ENCODE measurements at regions not wholly inside any gene's neighbourhood (a gene's known extent, or its start where the extent isn't known, plus 50 kb on each side); places are given as distances from the start of the nearest gene placed in this dataset.

DNA sequence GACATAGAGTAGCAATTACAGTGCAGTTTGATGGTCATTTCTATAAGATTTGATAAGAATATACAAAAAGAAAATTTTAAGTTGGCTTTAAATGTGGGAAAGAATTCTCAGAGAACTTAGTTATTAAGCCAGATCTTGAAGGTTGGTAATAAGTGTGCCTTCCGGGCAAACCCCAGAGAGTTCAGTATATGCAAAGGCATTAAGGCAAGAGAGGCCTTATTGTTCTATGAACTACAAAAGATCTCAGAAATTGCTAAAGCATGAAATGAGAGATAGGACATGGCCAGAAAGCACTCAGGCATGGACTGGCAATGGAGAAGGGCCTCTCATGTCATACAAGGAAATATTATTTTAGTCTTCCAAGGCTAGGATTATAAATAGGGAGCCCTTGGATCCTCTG is 390.2 kb upstream of the C1orf87 start:
- H3K4me1 ChIP-seq (replicated peaks in 1 of 4; ENCODE audit: control insufficient read depth in 3 of 4, insufficient read depth in 4 of 4, low read length in 3 of 4): peaks cover 0 to 5% (median 2%) of the 10 kb centered on the region in 4 experiments; a peak in 3 of 7 replicates
- H2BK5ac ChIP-seq (ENCODE audit: low read depth, low read length): no peak overlapping the region
- no peaks in the 10 kb centered on the region for H3K27me3 ChIP-seq (replicated peaks in 1 of 4; ENCODE audit: control insufficient read depth in 3 of 4, extremely low read depth in 1 of 4, insufficient read depth in 3 of 4, low read length in 3 of 4)
- ChIA-PET POLR2A (ENCODE audit: partially characterized antibody) (no interaction called here), CTCF (ENCODE audit: partially characterized antibody) (no interaction called here)
- H3K23ac ChIP-seq (ENCODE audit: insufficient read length): no peak overlapping the region
- no peak overlapping the region for H3K27ac ChIP-seq (ENCODE audit: low read depth, low read length)
- H4K20me1 ChIP-seq (replicated peaks in 1 of 2; ENCODE audit: control insufficient read depth in 1 of 2, insufficient read depth in 2 of 2, low read length in 2 of 2): no peaks in the 10 kb centered on the region
- H3K56ac ChIP-seq (replicated peaks; ENCODE audit: insufficient read length, low read depth, low read length): no peak overlapping the region
- H3K36me3 ChIP-seq (ENCODE audit: control insufficient read depth in 2 of 4, insufficient read depth in 4 of 4, low read length in 3 of 4): no peaks in the 10 kb centered on the region
- no peak overlapping the region for H3K14ac ChIP-seq (ENCODE audit: insufficient read length)
- H2BK20ac ChIP-seq (ENCODE audit: low read length): no peak overlapping the region
- no peaks in the 10 kb centered on the region; the same call in 1 of the 2 replicates for H3K23me2 ChIP-seq (ENCODE audit: low read depth, low read length)
- no peak overlapping the region for H4K8ac ChIP-seq (ENCODE audit: extremely low read depth, insufficient read depth, low read length)
- H3K9ac ChIP-seq (replicated peaks in 1 of 4; ENCODE audit: extremely low read depth in 1 of 4, low read depth in 3 of 4, low read length in 3 of 4): no peak overlapping the region
- FAIRE-seq (no peak), DNase-seq (ENCODE audit: low read depth in 1 of 2, low spot score in 2 of 2) (no peak)
- H3K79me2 ChIP-seq (ENCODE audit: control insufficient read depth in 1 of 2, insufficient read depth in 2 of 2, low read length in 2 of 2): no peaks in the 10 kb centered on the region
- no peaks in the 10 kb centered on the region for H3K9me3 ChIP-seq (ENCODE audit: insufficient read depth in 2 of 2, low read depth in 1 of 2, low read length in 1 of 2)
- H3K79me1 ChIP-seq (ENCODE audit: low read depth, low read length): no peaks in the 10 kb centered on the region
- H3K4ac ChIP-seq (replicated peaks; ENCODE audit: insufficient read length, low read depth, low read length): no peak overlapping the region
- no peak overlapping the region for H3K4me2 ChIP-seq (ENCODE audit: insufficient read depth in 1 of 2, low read depth in 2 of 2, low read length in 2 of 2)
- no peak overlapping the region for H4K5ac ChIP-seq (ENCODE audit: insufficient read length, low read depth, low read length)
- H2BK15ac ChIP-seq (ENCODE audit: low read length): no peak overlapping the region
- no peak overlapping the region for H4K91ac ChIP-seq (replicated peaks; ENCODE audit: insufficient read length, low read length)
- 100% methylated on average over 1 of the region's 1 CpG; no CpG with 5 or more reads in 1 of the 2 experiments for WGBS, 2 experiments (ENCODE audit: extremely low coverage in 1 of 2, insufficient coverage in 1 of 2, insufficient read length in 1 of 2, insufficient replicate concordance in 2 of 2, low coverage in 1 of 2, low lambda C conversion rate in 2 of 2, missing lambda C conversion rate in 1 of 2)
- H2AFZ ChIP-seq (ENCODE audit: low read length): no peak overlapping the region
- H2BK12ac ChIP-seq (ENCODE audit: low read depth, low read length): no peak overlapping the region
- no peak overlapping the region for H3K4me3 ChIP-seq (ENCODE audit: extremely low read depth in 1 of 4, insufficient read depth in 2 of 4, low read depth in 3 of 4, low read length in 4 of 4)
- H2AK5ac ChIP-seq (ENCODE audit: low read depth, low read length): no peak overlapping the region
- no peak overlapping the region for H3K18ac ChIP-seq (ENCODE audit: extremely low read depth, low read length)
- H2BK120ac ChIP-seq (replicated peaks; ENCODE audit: low read depth, low read length): no peak overlapping the region
- TF ChIP-seq CBX5 (IDR thresholded peaks at IDR 0.05; ENCODE audit: low read depth, low read length): no peak
- TF ChIP-seq SP1 (IDR thresholded peaks at IDR 0.05; ENCODE audit: low read depth, low read length): no peak
- TF ChIP-seq HDAC2 (IDR thresholded peaks at IDR 0.05; ENCODE audit: borderline replicate concordance in 1 of 2, low read depth in 2 of 2, low read length in 2 of 2): no peak
- no peak for TF ChIP-seq SIX5 (IDR thresholded peaks at IDR 0.05; ENCODE audit: low read depth, low read length)
- no peak for TF ChIP-seq ASH2L (IDR thresholded peaks at IDR 0.05; ENCODE audit: low read length)
- TF ChIP-seq CHD1 (IDR thresholded peaks at IDR 0.05; ENCODE audit: low read depth, low read length): no peak
- TF ChIP-seq MAFK (IDR thresholded peaks at IDR 0.05; ENCODE audit: low read depth, low read length): no peak
- TF ChIP-seq, protein P1, sequence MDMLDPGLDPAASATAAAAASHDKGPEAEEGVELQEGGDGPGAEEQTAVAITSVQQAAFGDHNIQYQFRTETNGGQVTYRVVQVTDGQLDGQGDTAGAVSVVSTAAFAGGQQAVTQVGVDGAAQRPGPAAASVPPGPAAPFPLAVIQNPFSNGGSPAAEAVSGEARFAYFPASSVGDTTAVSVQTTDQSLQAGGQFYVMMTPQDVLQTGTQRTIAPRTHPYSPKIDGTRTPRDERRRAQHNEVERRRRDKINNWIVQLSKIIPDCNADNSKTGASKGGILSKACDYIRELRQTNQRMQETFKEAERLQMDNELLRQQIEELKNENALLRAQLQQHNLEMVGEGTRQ (IDR thresholded peaks at IDR 0.05; ENCODE audit: low read length): no peak
- TF ChIP-seq CHD2 (IDR thresholded peaks at IDR 0.05; ENCODE audit: low read length): no peak
- no peak for TF ChIP-seq GTF2F1 (IDR thresholded peaks at IDR 0.05; ENCODE audit: borderline replicate concordance, low read depth, low read length)
- no peak for TF ChIP-seq SIN3A (conservative IDR thresholded peaks at IDR 0.05 in 1 of 2, IDR thresholded peaks at IDR 0.05 in 1 of 2; ENCODE audit: low read depth in 1 of 2, low read length in 2 of 2)
- no peak for TF ChIP-seq RXRA (IDR thresholded peaks at IDR 0.05; ENCODE audit: insufficient read depth, low read depth, low read length)
- TF ChIP-seq, protein P2, sequence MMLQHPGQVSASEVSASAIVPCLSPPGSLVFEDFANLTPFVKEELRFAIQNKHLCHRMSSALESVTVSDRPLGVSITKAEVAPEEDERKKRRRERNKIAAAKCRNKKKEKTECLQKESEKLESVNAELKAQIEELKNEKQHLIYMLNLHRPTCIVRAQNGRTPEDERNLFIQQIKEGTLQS (IDR thresholded peaks at IDR 0.05; ENCODE audit: insufficient read depth, low read depth, low read length): no peak
- no peak for TF ChIP-seq TEAD4 (IDR thresholded peaks at IDR 0.05; ENCODE audit: low read depth, low read length)
